ENCODE measurements at regions not wholly inside any gene's neighbourhood (a gene's known extent, or its start where the extent isn't known, plus 50 kb on each side); places are given as distances from the start of the nearest gene placed in this dataset.

DNA sequence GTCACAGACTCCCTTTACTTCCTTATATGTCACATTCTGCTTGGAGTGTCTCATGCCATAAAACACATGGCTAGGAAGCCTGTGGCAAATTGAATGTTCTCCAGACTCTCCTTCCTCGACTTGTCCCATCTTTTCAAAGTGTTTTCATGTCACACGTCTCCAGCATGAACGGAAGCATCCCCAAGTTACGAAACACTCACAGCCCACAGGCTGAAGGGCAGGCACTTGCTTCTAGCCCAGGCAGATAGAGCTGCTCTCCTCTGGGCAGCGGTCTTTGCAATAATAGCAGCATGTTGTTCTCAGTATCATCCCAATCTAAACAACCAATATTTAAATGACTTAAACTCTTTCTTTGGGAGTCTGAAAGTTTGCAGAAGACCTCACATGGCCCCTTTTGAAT lies 85.3 kb upstream of the ADAMTS9 start:
- TF ChIP-seq GATA2 (IDR thresholded peaks at IDR 0.05; ENCODE audit: low read depth, low read length) (no peak), GATA3 (IDR thresholded peaks at IDR 0.05; ENCODE audit: low read depth, low read length) (no peak)
